ENCODE measurements at regions not wholly inside any gene's neighbourhood (a gene's known extent, or its start where the extent isn't known, plus 50 kb on each side); places are given as distances from the start of the nearest gene placed in this dataset.

DNA sequence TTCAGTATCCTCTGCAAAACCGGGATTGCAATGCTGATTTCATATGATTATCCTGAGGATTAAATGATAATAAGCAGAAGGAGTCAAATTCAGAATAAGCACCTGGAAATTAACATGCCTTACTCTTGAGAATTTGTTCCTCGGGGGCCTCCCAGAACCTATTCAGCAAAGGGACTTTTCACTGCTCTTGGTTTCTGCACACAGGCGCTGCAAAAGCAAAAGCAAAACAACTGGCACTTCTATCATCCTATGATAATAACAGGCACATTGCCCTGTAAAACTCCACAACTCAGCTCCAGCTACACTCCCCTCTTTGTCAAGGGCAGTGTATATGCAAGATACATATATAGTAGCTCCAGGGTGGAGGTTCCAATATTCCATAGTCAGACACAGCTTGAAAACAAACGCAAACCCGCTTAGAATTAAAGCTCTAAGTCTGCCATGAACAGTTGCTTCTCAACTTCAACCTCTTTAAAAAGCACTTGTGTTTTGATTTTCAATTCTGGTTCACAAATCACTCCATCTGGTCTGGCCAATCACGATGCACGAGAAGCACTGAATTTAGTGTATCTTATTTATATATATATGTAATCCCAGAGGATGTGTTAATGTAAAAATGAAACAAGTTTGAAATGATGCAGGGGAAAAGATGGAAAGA lies 119.9 kb upstream of the PTER start:
- no peak overlapping the region for H3K4me2 ChIP-seq (ENCODE audit: insufficient read depth, low read length)
- ChIA-PET CTCF (no interaction called here), POLR2A (no interaction called here)
- intact Hi-C loops (cut with micrococcal nuclease) (no loop called here), dilution Hi-C loops (cut with MboI; ENCODE audit: extremely low pct_ligation_motif_present, low sequenced_read_pairs) (no loop called here)
- no peaks in the 10 kb centered on the region for H3K4me1 ChIP-seq (ENCODE audit: control insufficient read depth, extremely low read depth, insufficient read depth, low read length)
- FAIRE-seq (no peak), DNase-seq (ENCODE audit: low read depth, low spot score) (no peak)
- H3K9me3 ChIP-seq (replicated peaks; ENCODE audit: control insufficient read depth, insufficient read depth, low read length): no peaks in the 10 kb centered on the region
- TF ChIP-seq JUN (IDR thresholded peaks at IDR 0.05; ENCODE audit: borderline replicate concordance, insufficient read depth, insufficient read length, low read depth): no peak
- TF ChIP-seq POLR2AphosphoS5 (IDR thresholded peaks at IDR 0.05; ENCODE audit: insufficient read depth, low read depth, low read length): no peak
- TF ChIP-seq, protein P1, sequence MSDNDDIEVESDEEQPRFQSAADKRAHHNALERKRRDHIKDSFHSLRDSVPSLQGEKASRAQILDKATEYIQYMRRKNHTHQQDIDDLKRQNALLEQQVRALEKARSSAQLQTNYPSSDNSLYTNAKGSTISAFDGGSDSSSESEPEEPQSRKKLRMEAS (IDR thresholded peaks at IDR 0.05; ENCODE audit: insufficient read depth, insufficient read length): no peak
- no peak for TF ChIP-seq FOS (IDR thresholded peaks at IDR 0.05; ENCODE audit: borderline replicate concordance, insufficient read depth, low read length)
- no peak for TF ChIP-seq MYC (IDR thresholded peaks at IDR 0.05; ENCODE audit: low read depth, low read length)
- no peaks in the 10 kb centered on the region for H3K36me3 ChIP-seq (ENCODE audit: control insufficient read depth in 2 of 2, extremely low read depth in 1 of 2, insufficient read depth in 2 of 2, low read length in 2 of 2)
- no peak overlapping the region for H3K4me3 ChIP-seq (replicated peaks in 1 of 3; ENCODE audit: insufficient read depth in 1 of 3, low read depth in 1 of 3, low read length in 3 of 3)
- BruUV-seq (replicated peaks): no TSS peak
- no peaks in the 10 kb centered on the region for H3K79me2 ChIP-seq (ENCODE audit: control insufficient read depth, insufficient read depth, low read length)
- no peak overlapping the region for H3K9ac ChIP-seq (replicated peaks; ENCODE audit: extremely low read depth, insufficient read depth, low read length)
- no peak overlapping the region for H2AFZ ChIP-seq (ENCODE audit: low read depth, low read length)
- H3K9me1 ChIP-seq (replicated peaks; ENCODE audit: control insufficient read depth, extremely low read depth, insufficient read depth, low read length): no peaks in the 10 kb centered on the region
- H3K27ac ChIP-seq (ENCODE audit: insufficient read depth, low read depth, low read length): no peak overlapping the region
- H4K20me1 ChIP-seq (replicated peaks; ENCODE audit: control insufficient read depth, extremely low read depth, insufficient read depth, low read length): no peaks in the 10 kb centered on the region
- no peaks in the 10 kb centered on the region for H3K27me3 ChIP-seq (ENCODE audit: control insufficient read depth in 2 of 2, insufficient read depth in 2 of 2, low read length in 2 of 2)

GRCh38 chr10:16341637-16342036 lies 95.2 kb upstream of the PTER start:
- Histone ChIP-seq H3K36me3 (ENCODE audit: control insufficient read depth in 2 of 2, extremely low read depth in 1 of 2, insufficient read depth in 2 of 2, low read length in 2 of 2) (no peaks in the 10 kb centered on the region), H3K9me3 (replicated peaks; ENCODE audit: control insufficient read depth, insufficient read depth, low read length) (no peaks in the 10 kb centered on the region), H3K9ac (replicated peaks; ENCODE audit: extremely low read depth, insufficient read depth, low read length) (no peak overlapping the region), H4K20me1 (replicated peaks; ENCODE audit: control insufficient read depth, extremely low read depth, insufficient read depth, low read length) (no peaks in the 10 kb centered on the region), H3K9me1 (replicated peaks; ENCODE audit: control insufficient read depth, extremely low read depth, insufficient read depth, low read length) (no peaks in the 10 kb centered on the region), H2AFZ (ENCODE audit: low read depth, low read length) (no peak overlapping the region), H3K4me1 (ENCODE audit: control insufficient read depth, extremely low read depth, insufficient read depth, low read length) (no peaks in the 10 kb centered on the region), H3K4me2 (ENCODE audit: insufficient read depth, low read length) (no peak overlapping the region), H3K79me2 (ENCODE audit: control insufficient read depth, insufficient read depth, low read length) (no peaks in the 10 kb centered on the region), H3K27me3 (ENCODE audit: control insufficient read depth in 2 of 2, insufficient read depth in 2 of 2, low read length in 2 of 2) (no peaks in the 10 kb centered on the region), H3K4me3 (replicated peaks in 1 of 3; ENCODE audit: insufficient read depth in 1 of 3, low read depth in 1 of 3, low read length in 3 of 3) (no peak overlapping the region), H3K27ac (ENCODE audit: insufficient read depth, low read depth, low read length) (no peak overlapping the region)
- TF ChIP-seq POLR2AphosphoS5 (IDR thresholded peaks at IDR 0.05; ENCODE audit: insufficient read depth, low read depth, low read length) (no peak), POLR2A (IDR thresholded peaks at IDR 0.05; ENCODE audit: low read depth, low read length) (no peak), EZH2 (IDR thresholded peaks at IDR 0.05; ENCODE audit: borderline replicate concordance, low read depth, low read length, severe bottlenecking) (no peak), GATA2 (IDR thresholded peaks at IDR 0.05; ENCODE audit: insufficient read depth, insufficient read length, low read depth, low read length) (no peak), MYC (IDR thresholded peaks at IDR 0.05; ENCODE audit: low read depth, low read length) (no peak), FOS (IDR thresholded peaks at IDR 0.05; ENCODE audit: borderline replicate concordance, insufficient read depth, low read length) (no peak), JUN (IDR thresholded peaks at IDR 0.05; ENCODE audit: borderline replicate concordance, insufficient read depth, insufficient read length, low read depth) (no peak)
- TF ChIP-seq, protein P2, sequence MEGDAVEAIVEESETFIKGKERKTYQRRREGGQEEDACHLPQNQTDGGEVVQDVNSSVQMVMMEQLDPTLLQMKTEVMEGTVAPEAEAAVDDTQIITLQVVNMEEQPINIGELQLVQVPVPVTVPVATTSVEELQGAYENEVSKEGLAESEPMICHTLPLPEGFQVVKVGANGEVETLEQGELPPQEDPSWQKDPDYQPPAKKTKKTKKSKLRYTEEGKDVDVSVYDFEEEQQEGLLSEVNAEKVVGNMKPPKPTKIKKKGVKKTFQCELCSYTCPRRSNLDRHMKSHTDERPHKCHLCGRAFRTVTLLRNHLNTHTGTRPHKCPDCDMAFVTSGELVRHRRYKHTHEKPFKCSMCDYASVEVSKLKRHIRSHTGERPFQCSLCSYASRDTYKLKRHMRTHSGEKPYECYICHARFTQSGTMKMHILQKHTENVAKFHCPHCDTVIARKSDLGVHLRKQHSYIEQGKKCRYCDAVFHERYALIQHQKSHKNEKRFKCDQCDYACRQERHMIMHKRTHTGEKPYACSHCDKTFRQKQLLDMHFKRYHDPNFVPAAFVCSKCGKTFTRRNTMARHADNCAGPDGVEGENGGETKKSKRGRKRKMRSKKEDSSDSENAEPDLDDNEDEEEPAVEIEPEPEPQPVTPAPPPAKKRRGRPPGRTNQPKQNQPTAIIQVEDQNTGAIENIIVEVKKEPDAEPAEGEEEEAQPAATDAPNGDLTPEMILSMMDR (IDR thresholded peaks at IDR 0.05; ENCODE audit: extremely low read depth in 1 of 2, insufficient read depth in 1 of 2, low read depth in 1 of 2, low read length in 2 of 2): no peak
- TF ChIP-seq, protein P1 (IDR thresholded peaks at IDR 0.05; ENCODE audit: insufficient read depth, insufficient read length): no peak
- ChIA-PET CTCF (no interaction called here), POLR2A (no interaction called here)
- no peak for DNase-seq (ENCODE audit: low read depth, low spot score)
- no TSS peak for BruUV-seq (replicated peaks)
- intact Hi-C loops (cut with micrococcal nuclease) (no loop called here), dilution Hi-C loops (cut with MboI; ENCODE audit: extremely low pct_ligation_motif_present, low sequenced_read_pairs) (no loop called here)
- no peak for FAIRE-seq

Data from endothelial cell of umbilical vein (primary cell).